ENCODE measurements at regions not wholly inside any gene's neighbourhood (a gene's known extent, or its start where the extent isn't known, plus 50 kb on each side); places are given as distances from the start of the nearest gene placed in this dataset.

GRCh38 chr14:31968956-31969698, 108.0 kb upstream of the ARHGAP5 start:
- TF ChIP-seq CTCF (IDR thresholded peaks at IDR 0.05 in 4 of 5, conservative IDR thresholded peaks at IDR 0.05 in 1 of 5) (no peak), POLR2A (IDR thresholded peaks at IDR 0.05) (no peak)

Measured in gastrocnemius medialis (tissue), 4 donors.